SU-DHL-6 (cell line): ENCODE measurements at regions not wholly inside any gene's neighbourhood (a gene's known extent, or its start where the extent isn't known, plus 50 kb on each side); places are given as distances from the start of the nearest gene placed in this dataset.

Experiments
- H2AFZ ChIP-seq: fragments of 200-600 bp; sonication (generic); 2 replicates; pipeline ENCODE4 v1.6.1; 2014; ENCODE audit warnings: low read depth, mild to moderate bottlenecking, moderate library complexity, mixed read lengths, antibody characterized with exemption, low read length; ENCODE audit not compliant: severe bottlenecking
- H3F3A ChIP-seq: fragments of 200-600 bp; shearing (Covaris generic); 2 replicates; pipeline ENCODE4 v1.6.0; 2016; ENCODE audit warnings: antibody characterized with exemption, mild to moderate bottlenecking; ENCODE audit not compliant: insufficient read depth
- H3K27ac ChIP-seq: fragments of 200-600 bp; sonication (generic); 2 replicates; pipeline ENCODE4 v1.5.1; 2016; ENCODE audit warnings: low read depth, mild to moderate bottlenecking, low read length, moderate library complexity, mixed read lengths
- H3K27me3 ChIP-seq: fragments of 200-600 bp; sonication (generic), shearing (Covaris generic); 2 replicates; pipeline ENCODE4 v1.6.0; 2014; ENCODE audit warnings: mild to moderate bottlenecking, low read length
- H3K36me3 ChIP-seq: fragments of 200-600 bp; sonication (generic); 2 replicates; pipeline ENCODE4 v1.6.1; 2014; ENCODE audit warnings: mild to moderate bottlenecking, low read length, mixed read lengths
- H3K4me2 ChIP-seq: fragments of 300-600, 200-600 bp; shearing (Covaris generic), sonication (generic); 2 replicates; pipeline ENCODE4 v1.6.0; 2014; ENCODE audit warnings: low read length, low read depth, mild to moderate bottlenecking; ENCODE audit not compliant: poor library complexity, severe bottlenecking
- H3K4me3 ChIP-seq: fragments of 200-600 bp; sonication (generic); 2 replicates; pipeline ENCODE4 v1.5.1; 2014; ENCODE audit warnings: antibody characterized with exemption, low read length, mild to moderate bottlenecking, mixed read lengths; ENCODE audit not compliant: insufficient read depth, poor library complexity, severe bottlenecking
- H3K79me2 ChIP-seq: fragments of 200-600 bp; sonication (generic); 2 replicates; pipeline ENCODE4 v1.6.1; 2014; ENCODE audit warnings: mild to moderate bottlenecking, low read length, moderate library complexity; ENCODE audit not compliant: insufficient read depth
- H3K9ac ChIP-seq: fragments of 200-600 bp; sonication (generic); 2 replicates; pipeline ENCODE4 v1.7.0; 2014; ENCODE audit warnings: mild to moderate bottlenecking, low read length
- H3K9me2 ChIP-seq: fragments of 200-600 bp; sonication (generic); replicated peaks from 2 replicates; pipeline ENCODE4 v1.6.1; 2014; ENCODE audit warnings: low read length; ENCODE audit not compliant: insufficient read depth
- H3K9me3 ChIP-seq: fragments of 200-600 bp; sonication (generic); 2 replicates; pipeline ENCODE4 v1.6.1; 2014; ENCODE audit warnings: low read length, mixed read lengths; ENCODE audit not compliant: insufficient read depth
- H4K20me1 ChIP-seq: fragments of 200-600 bp; sonication (generic); 2 replicates; pipeline ENCODE4 v1.6.1; 2014; ENCODE audit warnings: low read depth, mild to moderate bottlenecking, antibody characterized with exemption, low read length, moderate library complexity, mixed read lengths
- EZH2phosphoT487 ChIP-seq: fragments of 200-600 bp; sonication (generic), shearing (Covaris generic); conservative IDR thresholded peaks from 2 replicates; pipeline ENCODE4 v1.6.1; 2018; ENCODE audit warnings: mild to moderate bottlenecking, antibody characterized with exemption, low read length, moderate library complexity, mixed read lengths
- TF ChIP-seq, protein P1 (sequence below): fragments of 200-600 bp; sonication (generic); IDR thresholded peaks from one replicate; pipeline ENCODE4 v1.5.1; 2017; ENCODE audit warnings: antibody characterized with exemption, mild to moderate bottlenecking, low read length, moderate library complexity; ENCODE audit not compliant: insufficient read depth, poor library complexity, severe bottlenecking

DNA sequence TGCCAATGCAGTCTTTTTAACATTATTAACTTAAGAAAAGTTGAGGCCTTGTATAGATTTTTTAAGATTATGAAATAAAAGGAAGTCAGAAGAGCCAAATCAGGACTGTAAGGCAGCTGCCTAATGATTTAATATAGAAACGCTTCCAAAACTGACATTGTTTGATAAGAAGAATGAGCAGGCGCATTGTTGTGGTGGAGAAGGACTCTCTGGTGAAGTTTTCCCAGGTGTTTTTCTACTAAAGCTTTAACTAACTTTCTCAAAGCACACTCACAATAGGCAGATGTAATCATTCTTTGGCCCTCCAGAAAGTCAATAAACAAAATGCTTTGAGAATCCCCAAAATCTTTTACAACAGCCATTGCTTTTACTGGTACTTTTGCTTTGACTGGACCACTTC lies 288.6 kb upstream of the FIGN start:
- Histone ChIP-seq H3K27me3 (no peaks in the 10 kb centered on the region), H3F3A (no peaks in the 10 kb centered on the region), H3K36me3 (no peaks in the 10 kb centered on the region), H4K20me1 (no peaks in the 10 kb centered on the region), H3K79me2 (no peaks in the 10 kb centered on the region), H3K4me3 (no peak overlapping the region), H3K9me2 (no peaks in the 10 kb centered on the region), H3K4me2 (no peak overlapping the region), H2AFZ (no peak overlapping the region), H3K27ac (no peak overlapping the region), H3K9me3 (no peaks in the 10 kb centered on the region), H3K9ac (no peak overlapping the region)
- TF ChIP-seq, protein P1, sequence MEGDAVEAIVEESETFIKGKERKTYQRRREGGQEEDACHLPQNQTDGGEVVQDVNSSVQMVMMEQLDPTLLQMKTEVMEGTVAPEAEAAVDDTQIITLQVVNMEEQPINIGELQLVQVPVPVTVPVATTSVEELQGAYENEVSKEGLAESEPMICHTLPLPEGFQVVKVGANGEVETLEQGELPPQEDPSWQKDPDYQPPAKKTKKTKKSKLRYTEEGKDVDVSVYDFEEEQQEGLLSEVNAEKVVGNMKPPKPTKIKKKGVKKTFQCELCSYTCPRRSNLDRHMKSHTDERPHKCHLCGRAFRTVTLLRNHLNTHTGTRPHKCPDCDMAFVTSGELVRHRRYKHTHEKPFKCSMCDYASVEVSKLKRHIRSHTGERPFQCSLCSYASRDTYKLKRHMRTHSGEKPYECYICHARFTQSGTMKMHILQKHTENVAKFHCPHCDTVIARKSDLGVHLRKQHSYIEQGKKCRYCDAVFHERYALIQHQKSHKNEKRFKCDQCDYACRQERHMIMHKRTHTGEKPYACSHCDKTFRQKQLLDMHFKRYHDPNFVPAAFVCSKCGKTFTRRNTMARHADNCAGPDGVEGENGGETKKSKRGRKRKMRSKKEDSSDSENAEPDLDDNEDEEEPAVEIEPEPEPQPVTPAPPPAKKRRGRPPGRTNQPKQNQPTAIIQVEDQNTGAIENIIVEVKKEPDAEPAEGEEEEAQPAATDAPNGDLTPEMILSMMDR = no peak
- no peak for TF ChIP-seq EZH2phosphoT487

DNA sequence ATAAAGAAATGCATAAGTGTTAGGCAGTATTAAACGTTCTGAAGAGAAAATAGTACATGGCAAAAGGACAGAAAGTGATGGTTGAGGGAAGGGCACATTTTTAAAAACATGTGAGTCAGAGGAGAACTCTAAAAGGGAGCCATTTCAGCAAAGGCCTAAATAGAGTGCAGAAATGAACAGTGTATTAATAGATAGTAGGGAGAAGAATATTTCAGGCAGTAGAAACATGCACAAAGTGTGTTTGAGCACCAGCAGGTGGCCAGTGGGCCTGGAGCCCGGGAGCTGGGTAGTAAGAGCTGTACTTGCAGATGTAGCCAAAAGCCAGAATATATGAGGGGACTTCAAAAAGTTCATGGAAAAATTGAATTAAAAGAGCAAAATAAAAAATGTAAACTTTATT lies 288.1 kb upstream of the FIGN start:
- TF ChIP-seq EZH2phosphoT487 = no peak
- TF ChIP-seq, protein P1 = no peak
- Histone ChIP-seq H4K20me1 (no peaks in the 10 kb centered on the region), H3K9me2 (no peaks in the 10 kb centered on the region), H2AFZ (no peak overlapping the region), H3K9me3 (no peaks in the 10 kb centered on the region), H3K9ac (no peak overlapping the region), H3K27ac (no peak overlapping the region), H3F3A (no peaks in the 10 kb centered on the region), H3K79me2 (no peaks in the 10 kb centered on the region), H3K4me3 (no peak overlapping the region), H3K27me3 (no peaks in the 10 kb centered on the region), H3K36me3 (no peaks in the 10 kb centered on the region), H3K4me2 (no peak overlapping the region)

DNA sequence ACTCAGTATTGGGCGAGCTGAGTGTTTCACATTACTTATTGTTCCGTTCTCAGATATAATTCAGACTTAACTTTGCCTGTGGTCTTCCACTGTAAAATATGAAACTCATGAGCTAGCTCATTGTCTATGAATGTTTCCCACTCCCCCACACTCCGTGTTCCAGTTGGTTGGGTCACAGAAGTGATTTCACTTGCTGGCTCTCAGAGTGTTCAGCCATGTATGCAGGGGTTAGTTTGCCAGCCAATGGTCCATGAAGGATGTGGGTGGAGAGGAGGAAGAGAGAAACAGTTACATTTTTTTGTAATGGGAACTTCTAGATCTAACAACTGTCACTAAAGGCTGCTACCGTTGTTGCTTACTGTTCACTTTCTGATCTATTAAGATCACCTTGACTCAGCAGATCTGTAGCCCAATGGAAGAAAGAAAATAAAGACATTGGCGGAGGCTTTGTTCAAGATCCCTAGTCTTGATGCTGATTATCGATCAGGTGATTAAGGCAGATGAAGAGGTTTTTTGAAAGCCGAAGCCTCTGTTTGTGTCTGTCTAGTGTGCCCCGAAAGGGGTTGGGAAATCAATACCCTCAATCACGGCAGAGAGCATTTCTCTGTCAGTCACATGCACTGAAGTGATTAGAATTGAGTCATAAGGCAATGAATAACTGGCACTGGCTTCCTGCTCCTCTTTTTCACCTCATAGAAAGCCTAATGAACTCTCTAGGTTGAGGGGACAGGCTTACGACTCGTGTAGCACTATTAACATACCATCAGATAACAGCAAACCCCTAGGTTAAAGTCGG lies 279.7 kb upstream of the FIGN start:
- Histone ChIP-seq H3K27me3 (no peaks in the 10 kb centered on the region), H3K4me3 (no peak overlapping the region), H3K27ac (no peak overlapping the region), H3F3A (no peaks in the 10 kb centered on the region), H3K36me3 (no peaks in the 10 kb centered on the region), H3K9ac (no peak overlapping the region), H4K20me1 (no peaks in the 10 kb centered on the region), H3K79me2 (no peaks in the 10 kb centered on the region), H3K4me2 (no peak overlapping the region), H3K9me2 (no peaks in the 10 kb centered on the region), H2AFZ (no peak overlapping the region), H3K9me3 (no peaks in the 10 kb centered on the region)
- TF ChIP-seq, protein P1 = no peak
- no peak for TF ChIP-seq EZH2phosphoT487
